Sigmoid colon (tissue), 6 donors: ENCODE measurements at regions not wholly inside any gene's neighbourhood (a gene's known extent, or its start where the extent isn't known, plus 50 kb on each side); places are given as distances from the start of the nearest gene placed in this dataset.

ENCODE experiments used
- DNase-seq: peaks from one replicate; pipeline ENCODE4 v3.0.0-alpha.2; 2019
- H3K27ac ChIP-seq, 4 donors: fragments of 200-600 bp; sonication (generic); one replicate each; pipeline ENCODE4 v1.5.1; 2016 to 2019; ENCODE audit warnings: mild to moderate bottlenecking in 1 of 4
- H3K27me3 ChIP-seq, 3 donors: fragments of 200-600 bp; sonication (generic); one replicate each; pipeline ENCODE4 v1.5.1; 2019; ENCODE audit warnings: mild to moderate bottlenecking in 1 of 3
- H3K36me3 ChIP-seq, 4 donors: fragments of 200-600 bp; sonication (generic); one replicate each; pipeline ENCODE4 v1.5.1; 2016 to 2019
- H3K4me1 ChIP-seq, 4 donors: fragments of 200-600 bp; sonication (generic); one replicate each; pipeline ENCODE4 v1.5.1; 2017 to 2019
- H3K4me3 ChIP-seq, 4 donors: fragments of 200-600 bp; sonication (generic); one replicate each; pipeline ENCODE4 v1.5.1; 2017 to 2019; ENCODE audit warnings: mild to moderate bottlenecking in 2 of 4, moderate library complexity in 1 of 4
- H3K9me3 ChIP-seq, 4 donors: fragments of 200-600 bp in 3 of 4; sonication (generic) in 3 of 4; one replicate each; pipeline versions ENCODE4 v1.5.1 to v1.6.1; 2013 to 2019
- CTCF ChIP-seq, 4 experiments: fragments of 450-650 bp in 3 of 4; fragments of 200-600 bp in 1 of 4; IDR thresholded peaks; one replicate each; pipeline ENCODE4 v1.5.1; 2016 to 2019; ENCODE audit warnings: antibody characterized with exemption in 4 of 4, mild to moderate bottlenecking in 3 of 4, moderate library complexity in 2 of 4
- EP300 ChIP-seq, 4 donors: sonication (generic); formaldehyde crosslinking; IDR thresholded peaks; one replicate each; pipeline ENCODE4 v1.6.1; 2017; ENCODE audit warnings: antibody characterized with exemption in 4 of 4
- POLR2A ChIP-seq, 2 donors: fragments of 450-650 bp; IDR thresholded peaks; one replicate each; pipeline ENCODE4 v1.6.1; 2016; ENCODE audit warnings: antibody characterized with exemption in 2 of 2, mild to moderate bottlenecking in 2 of 2, moderate library complexity in 2 of 2
- POLR2AphosphoS5 ChIP-seq, 4 donors: sonication (generic); formaldehyde crosslinking; IDR thresholded peaks; one replicate each; pipeline ENCODE4 v1.6.1; 2017; ENCODE audit warnings: antibody characterized with exemption in 4 of 4
- WGBS, 2 donors: extraction: QIAGEN DNeasy Blood & Tissue Kit; methylation state at CpG; one replicate each; pipeline ENCODE4 v1.1.7; 2013; 5-methylcytosine and 5-hydroxymethylcytosine counted together
- intact Hi-C: fragments of 100-400 bp; cut with DNase I; formaldehyde crosslinking; loops from one replicate; pipeline ENCODE4 v1.15.1; 2023
- donor health status: healthy with polysubstance abuse.
- donor health status: healthy.

GRCh38 chr11:92698742-92699141 lies 270.7 kb upstream of the MTNR1B start:
- WGBS, 2 donors: 49 to 64% methylated on average over 2 of the region's 2 CpGs
- Histone ChIP-seq H3K9me3 (no peaks in the 10 kb centered on the region), H3K4me1 (peaks cover 0 to 17% (median 9%) of the 10 kb centered on the region in 4 donors), H3K27ac (no peak overlapping the region), H3K4me3 (no peak overlapping the region), H3K27me3 (no peaks in the 10 kb centered on the region), H3K36me3 (no peaks in the 10 kb centered on the region)
- TF ChIP-seq CTCF (IDR thresholded peaks at IDR 0.05) (no peak), POLR2AphosphoS5 (IDR thresholded peaks at IDR 0.05) (no peak), POLR2A (IDR thresholded peaks at IDR 0.05) (no peak), EP300 (IDR thresholded peaks at IDR 0.05) (no peak)
- intact Hi-C loops: no loop called here
- no peak for DNase-seq

GRCh38 chr11:92702037-92702804 lies 267.2 kb upstream of the MTNR1B start:
- WGBS, 2 donors: 78 to 89% methylated on average over 8 of the region's 8 CpGs
- Histone ChIP-seq H3K4me3 (no peak overlapping the region), H3K4me1 (peaks cover 0 to 23% (median 12%) of the 10 kb centered on the region in 4 donors), H3K36me3 (no peaks in the 10 kb centered on the region), H3K27me3 (no peaks in the 10 kb centered on the region), H3K9me3 (no peaks in the 10 kb centered on the region), H3K27ac (no peak overlapping the region)
- no peak for TF ChIP-seq EP300 (IDR thresholded peaks at IDR 0.05)
- no peak for TF ChIP-seq POLR2A (IDR thresholded peaks at IDR 0.05)
- TF ChIP-seq CTCF (IDR thresholded peaks at IDR 0.05): no peak
- TF ChIP-seq POLR2AphosphoS5 (IDR thresholded peaks at IDR 0.05): no peak
- intact Hi-C loops: no loop called here
- no peak for DNase-seq

- intact Hi-C loops: no loop called here
- no peak for TF ChIP-seq CTCF (IDR thresholded peaks at IDR 0.05)
- no peak for TF ChIP-seq POLR2A (IDR thresholded peaks at IDR 0.05)
- TF ChIP-seq EP300 (IDR thresholded peaks at IDR 0.05): no peak
- no peak for TF ChIP-seq POLR2AphosphoS5 (IDR thresholded peaks at IDR 0.05)
- DNase-seq: no peak
- no peak overlapping the region for H3K4me3 ChIP-seq
- H3K27me3 ChIP-seq: no peaks in the 10 kb centered on the region
- no peak overlapping the region for H3K27ac ChIP-seq
- H3K9me3 ChIP-seq: no peaks in the 10 kb centered on the region
- peaks cover 0 to 25% (median 15%) of the 10 kb centered on the region in 4 donors for H3K4me1 ChIP-seq
- H3K36me3 ChIP-seq: no peaks in the 10 kb centered on the region
Observed at GRCh38 chr11:92702805-92703448, 266.5 kb upstream of the MTNR1B start.

- Histone ChIP-seq H3K4me3 (no peak overlapping the region), H3K27ac (no peak overlapping the region), H3K9me3 (no peaks in the 10 kb centered on the region), H3K4me1 (peaks cover 0 to 26% (median 14%) of the 10 kb centered on the region in 4 donors), H3K27me3 (no peaks in the 10 kb centered on the region), H3K36me3 (no peaks in the 10 kb centered on the region)
- intact Hi-C loops: no loop called here
- DNase-seq: no peak
- 41 to 49% methylated on average over 3 of the region's 3 CpGs for WGBS, 2 donors
- TF ChIP-seq EP300 (IDR thresholded peaks at IDR 0.05): no peak
- TF ChIP-seq CTCF (IDR thresholded peaks at IDR 0.05): no peak
- no peak for TF ChIP-seq POLR2AphosphoS5 (IDR thresholded peaks at IDR 0.05)
- no peak for TF ChIP-seq POLR2A (IDR thresholded peaks at IDR 0.05)
Observed at GRCh38 chr11:92703449-92703830, 266.0 kb upstream of the MTNR1B start.
